ENCODE measurements at regions not wholly inside any gene's neighbourhood (a gene's known extent, or its start where the extent isn't known, plus 50 kb on each side); places are given as distances from the start of the nearest gene placed in this dataset.
A peak's percentile ranks its signal among the peaks of the same experiment; 100 is the strongest.
"Not testable (repeated sequence)": the region's sequence is repeated elsewhere in the genome, so short reads cannot be mapped to it uniquely, and the experiment has no call there.

- Histone ChIP-seq H3K27me3 (ENCODE audit: insufficient read depth, poor library complexity, severe bottlenecking) (no peaks in the 10 kb centered on the region), H3K4me3 (replicated peaks; ENCODE audit: insufficient read depth, low read length) (no peak overlapping the region), H3K27ac (replicated peaks) (no peak overlapping the region)
- DNase-seq (ENCODE audit: low read depth in 1 of 2, low spot score in 1 of 2): no peak
- TF ChIP-seq SPI1 (IDR thresholded peaks at IDR 0.05; ENCODE audit: borderline replicate concordance, low read depth) (no peak), GABPA (IDR thresholded peaks at IDR 0.05; ENCODE audit: low read depth) (no peak), POLR2AphosphoS5 (IDR thresholded peaks at IDR 0.05; ENCODE audit: low read depth) (no peak), CTCF (IDR thresholded peaks at IDR 0.05; ENCODE audit: insufficient read depth, low read length) (no peak), REST (IDR thresholded peaks at IDR 0.05; ENCODE audit: insufficient replicate concordance, low read depth) (no peak)
Measured at GRCh38 chr10:91002656-91003055, 81.8 kb upstream of the ANKRD1 start.

GRCh38 chr10:91003379-91003778 is 82.5 kb upstream of the ANKRD1 start:
- H3K27me3 ChIP-seq (ENCODE audit: insufficient read depth, poor library complexity, severe bottlenecking); H3K4me3 ChIP-seq (replicated peaks; ENCODE audit: insufficient read depth, low read length); DNase-seq (ENCODE audit: low read depth in 1 of 2, low spot score in 1 of 2); H3K27ac ChIP-seq (replicated peaks): not testable (repeated sequence)

GRCh38 chr10:91005276-91005675 is 84.4 kb upstream of the ANKRD1 start:
- not testable (repeated sequence) for DNase-seq (ENCODE audit: low read depth in 1 of 2, low spot score in 1 of 2); H3K27me3 ChIP-seq (ENCODE audit: insufficient read depth, poor library complexity, severe bottlenecking); H3K4me3 ChIP-seq (replicated peaks; ENCODE audit: insufficient read depth, low read length); H3K27ac ChIP-seq (replicated peaks)

GRCh38 chr10:91006001-91006751 is 85.3 kb upstream of the ANKRD1 start:
- DNase-seq (ENCODE audit: low read depth in 1 of 2, low spot score in 1 of 2): peak; percentile 20 to 39
- TF ChIP-seq POLR2AphosphoS5 (IDR thresholded peaks at IDR 0.05; ENCODE audit: low read depth): no peak
- TF ChIP-seq CTCF (IDR thresholded peaks at IDR 0.05; ENCODE audit: insufficient read depth, low read length): peak; percentile 88
- H3K27me3 ChIP-seq (ENCODE audit: insufficient read depth, poor library complexity, severe bottlenecking): no peaks in the 10 kb centered on the region
- no peak overlapping the region for H3K4me3 ChIP-seq (replicated peaks; ENCODE audit: insufficient read depth, low read length)
- H3K27ac ChIP-seq (replicated peaks): no peak overlapping the region

- no peak overlapping the region for H3K4me3 ChIP-seq (replicated peaks; ENCODE audit: insufficient read depth, low read length)
Measured at GRCh38 chr10:91006752-91007346, 86.0 kb upstream of the ANKRD1 start.

More at GRCh38 chr10:91006752-91007346, 86.0 kb upstream of the ANKRD1 start:
- no peak for TF ChIP-seq REST (IDR thresholded peaks at IDR 0.05; ENCODE audit: insufficient replicate concordance, low read depth)
- no peak for TF ChIP-seq CTCF (IDR thresholded peaks at IDR 0.05; ENCODE audit: insufficient read depth, low read length)
- TF ChIP-seq GABPA (IDR thresholded peaks at IDR 0.05; ENCODE audit: low read depth): no peak
- TF ChIP-seq SPI1 (IDR thresholded peaks at IDR 0.05; ENCODE audit: borderline replicate concordance, low read depth): no peak
- no peak for TF ChIP-seq POLR2AphosphoS5 (IDR thresholded peaks at IDR 0.05; ENCODE audit: low read depth)
- no peak overlapping the region for H3K27ac ChIP-seq (replicated peaks)
- DNase-seq (ENCODE audit: low read depth in 1 of 2, low spot score in 1 of 2): no peak
- H3K27me3 ChIP-seq (ENCODE audit: insufficient read depth, poor library complexity, severe bottlenecking): no peaks in the 10 kb centered on the region

Measured in HL-60 (cell line).